ENCODE measurements at regions not wholly inside any gene's neighbourhood (a gene's known extent, or its start where the extent isn't known, plus 50 kb on each side); places are given as distances from the start of the nearest gene placed in this dataset.
A peak's percentile ranks its signal among the peaks of the same experiment; 100 is the strongest.

DNA sequence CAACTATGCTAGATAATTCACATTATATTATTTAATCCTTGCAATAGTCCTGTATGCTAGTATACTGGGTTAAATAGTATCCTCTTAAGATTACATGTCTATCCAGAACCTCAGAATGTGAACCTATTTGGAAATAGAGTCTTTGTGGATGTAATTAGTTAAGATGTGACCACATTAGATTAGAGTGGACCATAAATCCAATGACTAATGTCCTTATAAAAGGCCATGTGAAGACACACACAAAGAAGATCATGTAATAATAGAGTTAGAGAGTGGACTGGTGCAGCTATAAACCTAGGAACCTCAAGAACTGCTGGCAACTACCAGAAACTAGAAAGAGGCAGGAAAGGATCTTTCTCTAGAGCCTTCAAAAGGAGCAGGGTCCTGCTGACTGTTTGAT, 263.6 kb upstream of the PTGER4 start:
- Histone ChIP-seq H3K27ac (ENCODE audit: low read length) (peak overlapping the region; percentile 21), H3K27me3 (ENCODE audit: control insufficient read depth, insufficient read depth, low read length) (no peaks in the 10 kb centered on the region), H3K36me3 (ENCODE audit: control insufficient read depth, insufficient read depth, low read length) (no peaks in the 10 kb centered on the region), H3K4me3 (ENCODE audit: low read length) (no peak overlapping the region), H3K9me3 (ENCODE audit: control insufficient read depth, low read depth, low read length) (no peaks in the 10 kb centered on the region), H3K4me1 (ENCODE audit: control insufficient read depth, insufficient read depth, low read length) (no peaks in the 10 kb centered on the region)
- DNase-seq: peak in 1 of 2 donors; percentile 33

DNA sequence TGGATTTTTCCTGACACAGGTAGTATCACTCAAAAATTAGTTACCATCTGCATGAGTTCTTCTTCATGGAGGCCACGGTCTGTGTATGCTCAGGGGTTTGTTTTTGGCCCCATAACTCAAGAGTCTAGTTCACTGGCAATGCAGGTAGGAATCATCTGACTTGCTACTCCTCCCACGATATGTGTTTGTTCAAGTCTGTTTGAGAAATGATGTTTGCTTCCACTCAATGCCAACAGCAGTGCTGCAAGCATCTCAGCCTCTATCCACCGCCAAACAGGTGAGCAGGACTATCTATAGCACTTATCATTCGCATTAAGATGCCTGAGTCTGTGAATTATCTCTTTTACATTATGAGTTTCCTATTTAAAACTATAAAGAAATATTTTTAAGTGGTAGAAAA, 264.8 kb upstream of the PTGER4 start:
- no peak overlapping the region for H3K4me3 ChIP-seq (ENCODE audit: low read length)
- WGBS (ENCODE audit: insufficient coverage, low lambda C conversion rate): 80% methylated on average over 3 of the region's 4 CpGs
- no peaks in the 10 kb centered on the region for H3K36me3 ChIP-seq (ENCODE audit: control insufficient read depth, insufficient read depth, low read length)
- no peaks in the 10 kb centered on the region for H3K9me3 ChIP-seq (ENCODE audit: control insufficient read depth, low read depth, low read length)
- no peak overlapping the region for H3K27ac ChIP-seq (ENCODE audit: low read length)
- no peak for DNase-seq
- H3K4me1 ChIP-seq (ENCODE audit: control insufficient read depth, insufficient read depth, low read length): no peaks in the 10 kb centered on the region
- H3K27me3 ChIP-seq (ENCODE audit: control insufficient read depth, insufficient read depth, low read length): no peaks in the 10 kb centered on the region

DNA sequence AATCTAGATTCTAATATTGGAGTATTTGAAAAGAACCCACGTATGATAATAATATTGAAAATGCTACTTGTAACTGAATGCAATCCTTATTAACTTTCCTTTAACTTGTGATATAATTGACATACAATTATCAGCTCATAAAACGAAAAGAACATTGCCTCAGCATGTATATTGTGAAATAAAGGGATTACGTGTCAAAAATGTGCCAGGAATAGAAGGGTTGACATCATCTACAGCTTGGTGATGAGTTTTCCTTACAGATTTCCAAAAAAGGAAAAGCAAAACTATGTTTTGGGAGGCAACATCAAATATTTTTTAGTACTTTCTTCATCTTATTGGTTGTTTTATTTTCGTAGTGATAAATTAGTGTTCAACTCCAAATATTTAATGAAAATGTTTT, 266.0 kb upstream of the PTGER4 start:
- no peaks in the 10 kb centered on the region for H3K4me1 ChIP-seq (ENCODE audit: control insufficient read depth, insufficient read depth, low read length)
- 71% methylated on average over 2 of the region's 4 CpGs for WGBS (ENCODE audit: insufficient coverage, low lambda C conversion rate)

DNA sequence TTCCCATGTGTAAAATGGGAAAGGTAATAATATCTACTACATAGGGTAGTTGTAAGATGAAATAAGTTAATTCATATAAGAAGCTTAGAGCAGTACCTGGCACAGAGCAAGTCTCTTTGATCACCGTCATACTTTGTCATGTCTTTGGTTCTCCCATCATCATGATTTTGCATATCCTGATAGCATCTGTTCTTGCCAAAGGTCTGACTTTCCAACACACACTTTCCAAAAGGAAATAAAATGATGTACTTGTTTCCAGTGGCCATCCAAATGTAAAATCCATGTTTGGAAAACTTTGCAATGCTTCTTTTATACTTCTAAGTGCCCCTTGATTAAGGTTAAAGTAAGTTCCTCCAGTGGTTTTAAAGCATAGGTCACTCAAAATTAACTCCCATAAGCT, 266.9 kb upstream of the PTGER4 start:
- Histone ChIP-seq H3K27ac (ENCODE audit: low read length) (no peak overlapping the region), H3K36me3 (ENCODE audit: control insufficient read depth, insufficient read depth, low read length) (no peaks in the 10 kb centered on the region), H3K9me3 (ENCODE audit: control insufficient read depth, low read depth, low read length) (no peaks in the 10 kb centered on the region), H3K27me3 (ENCODE audit: control insufficient read depth, insufficient read depth, low read length) (no peaks in the 10 kb centered on the region), H3K4me1 (ENCODE audit: control insufficient read depth, insufficient read depth, low read length) (no peaks in the 10 kb centered on the region), H3K4me3 (ENCODE audit: low read length) (no peak overlapping the region)
- DNase-seq: no peak
- whole genome bisulfite sequencing (ENCODE audit: insufficient coverage, low lambda C conversion rate): no CpG with 5 or more reads among the region's 1 CpG

More for the DNA sequence above, 266.0 kb upstream of the PTGER4 start:
- peak in 1 of 2 donors; percentile 40 for DNase-seq
- no peak overlapping the region for H3K4me3 ChIP-seq (ENCODE audit: low read length)
- H3K36me3 ChIP-seq (ENCODE audit: control insufficient read depth, insufficient read depth, low read length): no peaks in the 10 kb centered on the region
- H3K27ac ChIP-seq (ENCODE audit: low read length): no peak overlapping the region
- no peaks in the 10 kb centered on the region for H3K27me3 ChIP-seq (ENCODE audit: control insufficient read depth, insufficient read depth, low read length)
- no peaks in the 10 kb centered on the region for H3K9me3 ChIP-seq (ENCODE audit: control insufficient read depth, low read depth, low read length)

DNA sequence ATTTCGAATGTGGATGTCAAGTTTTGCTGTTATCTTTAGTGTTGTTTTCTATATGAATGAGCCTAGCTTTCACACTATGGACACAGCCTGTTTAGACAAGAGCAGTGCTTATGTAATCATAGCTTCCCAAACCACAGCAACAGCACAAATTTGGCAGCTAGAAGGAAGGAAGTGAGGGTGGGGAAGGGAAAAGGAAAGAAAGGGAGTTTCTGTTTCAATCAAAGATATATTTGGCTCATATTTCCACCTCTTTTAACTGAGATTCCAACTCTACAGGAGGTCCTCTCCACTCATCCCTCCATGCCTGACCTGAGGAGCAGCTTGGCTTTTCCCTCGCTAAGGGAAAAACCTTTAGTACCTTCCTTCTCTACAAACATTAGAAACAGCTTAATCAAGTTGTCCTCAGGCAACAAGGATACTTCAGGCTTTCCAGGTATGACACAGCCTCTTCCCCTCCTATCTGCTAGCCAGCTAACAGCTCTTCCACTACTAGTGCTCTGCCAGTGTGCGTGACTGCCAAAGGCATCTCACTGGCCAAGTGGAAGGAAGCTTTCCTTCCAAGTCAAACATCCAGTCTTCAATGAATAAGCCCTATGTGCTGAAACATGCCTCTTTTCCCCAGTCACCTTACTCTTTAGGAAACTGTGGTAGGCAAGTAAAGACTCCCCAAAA, 268.6 kb upstream of the PTGER4 start:
- Histone ChIP-seq H3K9me3 (ENCODE audit: control insufficient read depth, low read depth, low read length) (no peaks in the 10 kb centered on the region), H3K27me3 (ENCODE audit: control insufficient read depth, insufficient read depth, low read length) (no peaks in the 10 kb centered on the region), H3K4me1 (ENCODE audit: control insufficient read depth, insufficient read depth, low read length) (peaks cover 8% of the 10 kb centered on the region), H3K4me3 (ENCODE audit: low read length) (no peak overlapping the region), H3K27ac (ENCODE audit: low read length) (peak overlapping the region; percentile 10), H3K36me3 (ENCODE audit: control insufficient read depth, insufficient read depth, low read length) (no peaks in the 10 kb centered on the region)
- WGBS (ENCODE audit: insufficient coverage, low lambda C conversion rate): 71% methylated on average over 1 of the region's 3 CpGs
- DNase-seq: no peak

DNA sequence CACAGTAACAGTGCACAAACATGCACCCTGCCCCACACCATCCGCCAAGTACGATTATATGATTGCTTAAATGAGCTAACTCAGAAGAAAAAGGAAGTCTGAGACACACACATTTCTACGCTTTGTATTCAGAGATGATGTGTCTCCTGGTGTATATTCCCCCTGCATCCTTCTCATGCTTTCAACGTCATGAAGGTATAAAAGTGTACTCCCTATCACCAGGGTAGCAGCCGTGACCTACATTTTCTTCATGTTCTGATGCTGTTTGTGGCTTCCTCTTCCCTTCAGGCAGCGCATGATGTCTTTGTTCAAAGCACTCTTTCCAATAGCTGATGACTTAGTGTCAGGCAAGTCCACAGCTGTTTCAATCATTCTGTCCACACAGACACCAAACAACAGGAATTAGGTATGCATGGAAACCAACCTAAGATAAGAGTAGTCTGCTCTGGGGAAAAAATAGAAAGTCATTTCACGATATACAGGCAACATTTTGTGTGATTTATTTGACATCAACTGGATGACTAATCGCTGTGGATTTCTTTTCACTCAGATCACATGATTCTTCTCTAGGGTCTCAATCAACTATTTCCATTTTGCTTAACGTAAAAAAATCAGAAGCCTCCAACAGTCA, 269.4 kb upstream of the PTGER4 start:
- peaks cover 11% of the 10 kb centered on the region for H3K4me1 ChIP-seq (ENCODE audit: control insufficient read depth, insufficient read depth, low read length)
- WGBS (ENCODE audit: insufficient coverage, low lambda C conversion rate): 75% methylated on average over 2 of the region's 9 CpGs
- peak; percentile 29 to 44 for DNase-seq
- no peaks in the 10 kb centered on the region for H3K9me3 ChIP-seq (ENCODE audit: control insufficient read depth, low read depth, low read length)
- H3K36me3 ChIP-seq (ENCODE audit: control insufficient read depth, insufficient read depth, low read length): no peaks in the 10 kb centered on the region
- no peaks in the 10 kb centered on the region for H3K27me3 ChIP-seq (ENCODE audit: control insufficient read depth, insufficient read depth, low read length)
- peak overlapping the region; percentile 14 for H3K27ac ChIP-seq (ENCODE audit: low read length)
- no peak overlapping the region for H3K4me3 ChIP-seq (ENCODE audit: low read length)

DNA sequence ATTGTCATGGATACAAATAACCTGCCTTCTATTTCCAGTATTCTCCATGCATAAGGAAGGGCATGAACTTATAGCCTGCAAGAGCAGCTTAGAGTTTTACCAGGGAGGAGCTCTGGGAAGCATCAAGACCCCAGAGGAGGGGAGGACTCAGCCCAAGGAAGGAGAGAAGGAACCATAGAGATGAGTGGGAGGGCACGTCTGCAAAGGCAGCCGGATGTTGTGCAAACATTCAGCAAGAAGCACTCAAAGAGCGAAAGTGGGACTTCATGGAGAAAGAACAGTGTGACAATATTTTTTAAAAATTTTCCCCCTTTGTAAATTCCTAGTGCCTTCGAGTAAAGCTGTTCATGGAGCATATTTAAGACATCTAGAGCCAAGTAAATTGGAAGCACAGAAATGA, 270.1 kb upstream of the PTGER4 start:
- Histone ChIP-seq H3K27ac (ENCODE audit: low read length) (no peak overlapping the region), H3K36me3 (ENCODE audit: control insufficient read depth, insufficient read depth, low read length) (no peaks in the 10 kb centered on the region), H3K4me1 (ENCODE audit: control insufficient read depth, insufficient read depth, low read length) (peaks cover 11% of the 10 kb centered on the region), H3K27me3 (ENCODE audit: control insufficient read depth, insufficient read depth, low read length) (no peaks in the 10 kb centered on the region), H3K9me3 (ENCODE audit: control insufficient read depth, low read depth, low read length) (no peaks in the 10 kb centered on the region), H3K4me3 (ENCODE audit: low read length) (no peak overlapping the region)
- DNase-seq: no peak
- WGBS (ENCODE audit: insufficient coverage, low lambda C conversion rate): no CpG with 5 or more reads among the region's 4 CpGs

DNA sequence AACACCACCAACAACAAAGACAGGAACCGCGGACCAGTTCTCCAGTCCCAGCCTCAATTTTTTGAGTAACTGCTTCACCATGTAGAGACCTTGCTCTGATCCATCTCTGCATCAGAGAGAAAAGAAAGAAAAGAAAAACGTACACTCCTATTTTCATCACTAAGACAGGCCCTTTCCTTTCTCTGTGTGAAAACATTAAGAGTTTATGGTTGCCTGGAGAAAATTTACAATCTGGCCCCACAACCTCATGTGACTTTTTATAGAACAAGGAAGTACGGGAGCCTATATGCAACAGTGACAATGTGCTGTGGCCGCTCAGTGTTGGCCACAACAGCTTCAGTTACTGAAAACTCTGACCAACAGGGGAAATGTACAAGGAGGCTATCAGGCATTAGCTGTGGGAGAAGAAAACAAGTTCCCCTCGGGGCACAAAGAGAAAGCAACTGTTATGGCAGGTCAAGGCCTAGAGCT, 272.9 kb upstream of the PTGER4 start:
- H3K27ac ChIP-seq (ENCODE audit: low read length): peak overlapping the region; percentile 67
- no peaks in the 10 kb centered on the region for H3K27me3 ChIP-seq (ENCODE audit: control insufficient read depth, insufficient read depth, low read length)
- H3K4me3 ChIP-seq (ENCODE audit: low read length): no peak overlapping the region
- peak; percentile 48 to 78 for DNase-seq
- WGBS (ENCODE audit: insufficient coverage, low lambda C conversion rate): 60% methylated on average over 1 of the region's 6 CpGs
- peaks cover 15% of the 10 kb centered on the region for H3K4me1 ChIP-seq (ENCODE audit: control insufficient read depth, insufficient read depth, low read length)
- no peaks in the 10 kb centered on the region for H3K36me3 ChIP-seq (ENCODE audit: control insufficient read depth, insufficient read depth, low read length)
- no peaks in the 10 kb centered on the region for H3K9me3 ChIP-seq (ENCODE audit: control insufficient read depth, low read depth, low read length)

DNA sequence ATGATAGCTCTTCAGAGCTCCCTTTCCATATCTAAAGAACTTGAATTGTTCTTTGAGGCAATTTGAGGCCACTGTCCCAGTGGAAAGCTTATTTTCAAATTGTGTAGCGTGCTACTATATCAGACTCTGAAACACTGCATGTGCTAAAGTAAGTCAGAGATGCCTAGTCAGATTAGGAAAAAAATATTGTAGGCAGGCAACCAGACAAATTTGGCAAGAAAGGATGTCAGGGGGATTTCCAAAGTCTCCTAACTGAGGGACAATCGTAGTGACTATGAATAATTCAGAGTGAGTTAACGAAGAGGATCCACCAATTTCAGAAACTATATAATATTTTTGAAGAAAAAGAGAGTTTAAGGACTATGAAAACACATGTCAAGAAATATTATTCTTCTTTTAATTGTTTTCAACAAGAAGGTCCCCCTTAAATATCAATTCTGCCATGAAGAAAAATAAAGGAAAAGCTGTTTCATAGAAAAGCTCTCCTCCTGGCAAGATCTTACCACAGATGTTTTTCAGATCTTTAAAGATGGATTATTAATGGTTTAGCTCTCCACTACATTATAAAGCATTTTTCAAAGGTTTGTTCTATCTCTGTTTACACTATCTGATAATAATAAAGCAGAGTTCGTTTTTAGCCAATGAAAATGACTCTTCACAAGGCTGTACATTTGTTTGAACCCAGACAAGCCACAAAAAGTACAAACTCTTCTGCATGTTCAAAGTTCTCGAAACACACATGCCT, 273.5 kb upstream of the PTGER4 start:
- no peak for DNase-seq
- H3K4me1 ChIP-seq (ENCODE audit: control insufficient read depth, insufficient read depth, low read length): peaks cover 15% of the 10 kb centered on the region
- no peaks in the 10 kb centered on the region for H3K9me3 ChIP-seq (ENCODE audit: control insufficient read depth, low read depth, low read length)
- WGBS (ENCODE audit: insufficient coverage, low lambda C conversion rate): 96% methylated on average over 2 of the region's 5 CpGs
- peak overlapping the region; percentile 67 for H3K27ac ChIP-seq (ENCODE audit: low read length)
- no peaks in the 10 kb centered on the region for H3K27me3 ChIP-seq (ENCODE audit: control insufficient read depth, insufficient read depth, low read length)
- no peaks in the 10 kb centered on the region for H3K36me3 ChIP-seq (ENCODE audit: control insufficient read depth, insufficient read depth, low read length)
- H3K4me3 ChIP-seq (ENCODE audit: low read length): no peak overlapping the region

DNA sequence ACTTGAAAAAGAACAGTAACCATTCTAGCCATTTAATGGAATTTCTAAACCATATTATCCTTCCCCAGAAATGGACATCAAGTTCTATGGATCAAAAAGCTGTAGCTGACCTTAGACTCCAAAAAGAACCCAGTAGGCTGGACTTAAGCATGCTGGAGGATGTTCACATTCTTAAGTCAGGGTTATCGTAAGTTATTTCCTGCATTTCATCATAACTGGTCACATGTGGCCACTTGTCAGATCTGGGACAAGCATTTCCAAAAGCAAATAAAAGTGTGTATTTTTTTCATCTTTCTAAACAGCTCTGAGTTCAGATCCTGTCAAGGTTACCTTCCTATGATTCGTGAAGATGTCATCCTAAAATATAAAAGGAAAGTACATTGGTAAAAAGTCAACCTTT, 274.5 kb upstream of the PTGER4 start:
- Histone ChIP-seq H3K27ac (ENCODE audit: low read length) (peak overlapping the region; percentile 20), H3K27me3 (ENCODE audit: control insufficient read depth, insufficient read depth, low read length) (no peaks in the 10 kb centered on the region), H3K36me3 (ENCODE audit: control insufficient read depth, insufficient read depth, low read length) (no peaks in the 10 kb centered on the region), H3K4me3 (ENCODE audit: low read length) (no peak overlapping the region), H3K4me1 (ENCODE audit: control insufficient read depth, insufficient read depth, low read length) (peaks cover 15% of the 10 kb centered on the region), H3K9me3 (ENCODE audit: control insufficient read depth, low read depth, low read length) (no peaks in the 10 kb centered on the region)
- 100% methylated on average over 1 of the region's 2 CpGs for WGBS (ENCODE audit: insufficient coverage, low lambda C conversion rate)
- peak; percentile 40 to 68 for DNase-seq

Measured in large intestine (tissue), 3 donors.